Thyroid gland (tissue), 4 donors: ENCODE measurements at regions not wholly inside any gene's neighbourhood (a gene's known extent, or its start where the extent isn't known, plus 50 kb on each side); places are given as distances from the start of the nearest gene placed in this dataset.

ENCODE experiments used
- POLR2A ChIP-seq, 2 donors: fragments of 450-650 bp; IDR thresholded peaks; one replicate each; pipeline ENCODE4 v1.6.1; 2017; ENCODE audit warnings: antibody characterized with exemption in 2 of 2, mild to moderate bottlenecking in 2 of 2, moderate library complexity in 1 of 2
- TF ChIP-seq, protein P1 (sequence below), 6 experiments: fragments of 200-600 bp in 3 of 6; fragments of 450-650 bp in 3 of 6; sonication (generic) in 3 of 6; IDR thresholded peaks; one replicate each; pipeline ENCODE4 v1.5.1; 2016 to 2019; ENCODE audit warnings: antibody characterized with exemption in 6 of 6, mild to moderate bottlenecking in 2 of 6, inconsistent platforms in 1 of 6, moderate library complexity in 1 of 6

DNA sequence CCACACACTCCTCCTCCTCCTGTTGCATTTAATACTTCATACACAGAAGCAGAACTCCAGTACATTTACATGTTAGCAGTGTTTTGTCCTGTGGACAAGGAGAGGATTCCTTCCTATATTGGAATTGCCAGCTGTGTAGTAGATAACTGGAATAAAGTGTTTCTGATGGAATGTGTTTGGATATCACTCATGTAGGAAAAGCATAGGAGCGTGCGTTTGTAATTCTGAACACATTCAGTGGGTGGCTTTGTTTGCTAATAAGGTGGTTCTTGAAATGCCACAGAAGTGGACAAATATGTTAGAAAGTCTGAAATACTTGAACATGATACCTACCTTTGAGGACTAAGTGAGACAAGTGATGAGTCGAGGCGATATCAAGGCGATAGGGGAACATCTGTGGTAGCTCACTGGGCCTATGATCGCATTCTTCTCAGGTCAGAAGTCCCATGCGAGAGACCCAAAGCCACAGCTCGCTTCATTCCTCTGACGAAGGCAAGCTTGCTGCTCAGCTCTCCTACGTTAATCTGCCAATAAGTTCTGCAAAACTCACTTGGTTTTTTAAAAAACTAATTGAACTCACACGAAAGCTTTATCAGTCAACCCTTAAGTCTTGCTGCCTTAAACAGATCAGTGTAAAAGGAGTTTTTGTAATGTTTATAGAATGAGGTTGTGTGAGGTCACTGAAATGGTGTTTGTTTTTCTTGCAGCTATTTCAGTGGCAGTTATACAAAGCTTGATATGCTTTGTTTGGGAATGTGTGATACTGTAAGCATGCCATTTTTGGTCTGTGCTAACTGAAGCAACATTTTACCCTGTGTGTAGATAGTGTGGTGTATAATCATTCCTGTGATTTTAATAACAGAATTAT lies 159.9 kb downstream of the SOX4 start:
- TF ChIP-seq, protein P1, sequence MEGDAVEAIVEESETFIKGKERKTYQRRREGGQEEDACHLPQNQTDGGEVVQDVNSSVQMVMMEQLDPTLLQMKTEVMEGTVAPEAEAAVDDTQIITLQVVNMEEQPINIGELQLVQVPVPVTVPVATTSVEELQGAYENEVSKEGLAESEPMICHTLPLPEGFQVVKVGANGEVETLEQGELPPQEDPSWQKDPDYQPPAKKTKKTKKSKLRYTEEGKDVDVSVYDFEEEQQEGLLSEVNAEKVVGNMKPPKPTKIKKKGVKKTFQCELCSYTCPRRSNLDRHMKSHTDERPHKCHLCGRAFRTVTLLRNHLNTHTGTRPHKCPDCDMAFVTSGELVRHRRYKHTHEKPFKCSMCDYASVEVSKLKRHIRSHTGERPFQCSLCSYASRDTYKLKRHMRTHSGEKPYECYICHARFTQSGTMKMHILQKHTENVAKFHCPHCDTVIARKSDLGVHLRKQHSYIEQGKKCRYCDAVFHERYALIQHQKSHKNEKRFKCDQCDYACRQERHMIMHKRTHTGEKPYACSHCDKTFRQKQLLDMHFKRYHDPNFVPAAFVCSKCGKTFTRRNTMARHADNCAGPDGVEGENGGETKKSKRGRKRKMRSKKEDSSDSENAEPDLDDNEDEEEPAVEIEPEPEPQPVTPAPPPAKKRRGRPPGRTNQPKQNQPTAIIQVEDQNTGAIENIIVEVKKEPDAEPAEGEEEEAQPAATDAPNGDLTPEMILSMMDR (IDR thresholded peaks at IDR 0.05): no peak
- TF ChIP-seq POLR2A (IDR thresholded peaks at IDR 0.05): no peak
